H1 (cell line): ENCODE measurements at regions not wholly inside any gene's neighbourhood (a gene's known extent, or its start where the extent isn't known, plus 50 kb on each side); places are given as distances from the start of the nearest gene placed in this dataset.
"Not testable (repeated sequence)": the region's sequence is repeated elsewhere in the genome, so short reads cannot be mapped to it uniquely, and the experiment has no call there.

ENCODE experiments used
- CTCF ChIA-PET: fragments of 300-600 bp; sonication (Branson Sonifier 250); formaldehyde crosslinking; loops from one replicate; lab custom pipeline; 2021; ENCODE audit not compliant: partially characterized antibody; lab: Charles Lee
- POLR2A ChIA-PET: fragments of 300-600 bp; sonication (Branson Sonifier 250); formaldehyde crosslinking; loops from one replicate; lab custom pipeline; 2021; ENCODE audit warnings: inconsistent platforms; ENCODE audit not compliant: partially characterized antibody; lab: Charles Lee
- DNase-seq, 2 experiments: peaks; one replicate each; pipeline versions ENCODE4 v3.0.0 to v3.0.0-alpha.2; 2010 to 2022; ENCODE audit warnings: low spot score in 2 of 2, low read depth in 1 of 2, mixed read lengths in 1 of 2
- FAIRE-seq: peaks from 2 replicates; lab custom pipeline; 2011; peaks lifted over from hg19 to GRCh38; lab: Jason Lieb, UNC
- H2AFZ ChIP-seq: 2 replicates; pipeline ENCODE4 v1.8.1; 2012; ENCODE audit warnings: low read length, inconsistent platforms
- H2AK5ac ChIP-seq: 2 replicates; pipeline ENCODE4 v1.6.1; 2013; ENCODE audit warnings: low read depth, low read length
- H2BK120ac ChIP-seq: replicated peaks from 2 replicates; pipeline ENCODE3; 2013; ENCODE audit warnings: low read depth, low read length, inconsistent platforms
- H2BK12ac ChIP-seq: 2 replicates; pipeline ENCODE4 v1.6.1; 2013; ENCODE audit warnings: low read depth, low read length
- H2BK15ac ChIP-seq: 2 replicates; pipeline ENCODE4 v1.6.1; 2013; ENCODE audit warnings: low read length
- H2BK20ac ChIP-seq: 2 replicates; pipeline ENCODE4 v1.6.1; 2013; ENCODE audit warnings: low read length
- H2BK5ac ChIP-seq: 2 replicates; pipeline ENCODE4 v1.6.1; 2013; ENCODE audit warnings: low read depth, low read length
- H3K14ac ChIP-seq: 2 replicates; pipeline ENCODE4 v1.6.1; 2013; ENCODE audit warnings: inconsistent platforms; ENCODE audit not compliant: insufficient read length
- H3K18ac ChIP-seq: 2 replicates; pipeline ENCODE4 v1.6.1; 2013; ENCODE audit warnings: low read length; ENCODE audit errors: extremely low read depth
- H3K23ac ChIP-seq: 2 replicates; pipeline ENCODE4 v1.6.1; 2013; ENCODE audit warnings: inconsistent platforms; ENCODE audit not compliant: insufficient read length
- H3K23me2 ChIP-seq: 2 replicates; pipeline ENCODE4 v1.6.1; 2013; ENCODE audit warnings: low read depth, low read length
- H3K27ac ChIP-seq: 2 replicates; pipeline ENCODE4 v1.6.1; 2011; ENCODE audit warnings: low read depth, low read length, inconsistent platforms
- H3K27me3 ChIP-seq, 4 experiments: replicated peaks in 1 of 4; 1 replicate in 1 of 4; 2 replicates in 3 of 4; pipeline versions ENCODE4 v1.6.1 to v1.8.1; 2011 to 2013; ENCODE audit warnings: low read length in 3 of 4, mild to moderate bottlenecking in 3 of 4, inconsistent platforms in 2 of 4, mixed read lengths in 2 of 4, moderate library complexity in 1 of 4; ENCODE audit not compliant: control insufficient read depth in 3 of 4, insufficient read depth in 3 of 4; ENCODE audit errors: extremely low read depth in 1 of 4
- H3K36me3 ChIP-seq, 4 experiments: 2 replicates each; pipeline versions ENCODE4 v1.6.1 to v1.8.1; 2011 to 2013; ENCODE audit warnings: mild to moderate bottlenecking in 4 of 4, low read length in 3 of 4, moderate library complexity in 2 of 4, control low read depth in 1 of 4, inconsistent platforms in 1 of 4; ENCODE audit not compliant: insufficient read depth in 4 of 4, control insufficient read depth in 2 of 4
- H3K4ac ChIP-seq: replicated peaks from 2 replicates; pipeline ENCODE3; 2013; ENCODE audit warnings: low read length, low read depth, mixed read lengths, inconsistent platforms; ENCODE audit not compliant: insufficient read length
- H3K4me1 ChIP-seq, 4 experiments: replicated peaks in 1 of 4; 1 replicate in 1 of 4; 2 replicates in 3 of 4; pipeline versions ENCODE4 v1.6.1 to v1.8.1; 2011 to 2013; ENCODE audit warnings: low read length in 3 of 4, inconsistent platforms in 2 of 4, mixed read lengths in 1 of 4; ENCODE audit not compliant: insufficient read depth in 4 of 4, control insufficient read depth in 3 of 4
- H3K4me2 ChIP-seq, 2 experiments: 2 replicates each; pipeline versions ENCODE4 v1.6.1 to v1.8.1; 2011 to 2013; ENCODE audit warnings: low read depth in 2 of 2, low read length in 2 of 2, control low read depth in 1 of 2, inconsistent platforms in 1 of 2, mild to moderate bottlenecking in 1 of 2; ENCODE audit not compliant: insufficient read depth in 1 of 2
- H3K4me3 ChIP-seq, 4 experiments: fragments of 200-600, 300-600 bp in 1 of 4; sonication (generic), shearing (Covaris generic), sonication (Bioruptor Twin) in 1 of 4; 2 replicates each; pipeline versions ENCODE4 v1.5.1 to v1.8.1; 2011 to 2016; ENCODE audit warnings: low read length in 4 of 4, low read depth in 3 of 4, control low read depth in 2 of 4, inconsistent platforms in 2 of 4, mild to moderate bottlenecking in 2 of 4, mixed read lengths in 1 of 4, moderate library complexity in 1 of 4; ENCODE audit not compliant: insufficient read depth in 2 of 4; ENCODE audit errors: extremely low read depth in 1 of 4
- H3K56ac ChIP-seq: replicated peaks from 2 replicates; pipeline ENCODE3; 2013; ENCODE audit warnings: low read depth, mild to moderate bottlenecking, mixed read lengths, low read length, inconsistent platforms; ENCODE audit not compliant: insufficient read length
- H3K79me1 ChIP-seq: 2 replicates; pipeline ENCODE4 v1.6.1; 2013; ENCODE audit warnings: low read depth, low read length, control low read depth
- H3K79me2 ChIP-seq, 2 experiments: 2 replicates each; pipeline versions ENCODE4 v1.6.1 to v1.8.1; 2012 to 2013; ENCODE audit warnings: low read length in 2 of 2, mild to moderate bottlenecking in 2 of 2, inconsistent platforms in 1 of 2; ENCODE audit not compliant: insufficient read depth in 2 of 2, control insufficient read depth in 1 of 2
- H3K9ac ChIP-seq, 4 experiments: replicated peaks in 1 of 4; 1 replicate in 1 of 4; 2 replicates in 3 of 4; pipeline versions ENCODE4 v1.6.1 to v1.8.1; 2011 to 2013; ENCODE audit warnings: low read depth in 3 of 4, low read length in 3 of 4, control low read depth in 2 of 4, mild to moderate bottlenecking in 2 of 4, moderate library complexity in 2 of 4, inconsistent platforms in 1 of 4; ENCODE audit errors: extremely low read depth in 1 of 4
- H3K9me3 ChIP-seq, 2 experiments: 2 replicates each; pipeline versions ENCODE4 v1.6.1 to v1.8.1; 2012 to 2013; ENCODE audit warnings: mild to moderate bottlenecking in 2 of 2, moderate library complexity in 2 of 2, control low read depth in 1 of 2, inconsistent platforms in 1 of 2, low read depth in 1 of 2, low read length in 1 of 2, mixed read lengths in 1 of 2; ENCODE audit not compliant: insufficient read depth in 2 of 2
- H4K20me1 ChIP-seq, 2 experiments: replicated peaks in 1 of 2; 2 replicates each; pipeline versions ENCODE3 to v1.8.1; 2011 to 2013; ENCODE audit warnings: inconsistent platforms in 2 of 2, low read length in 2 of 2, mild to moderate bottlenecking in 1 of 2; ENCODE audit not compliant: insufficient read depth in 2 of 2, control insufficient read depth in 1 of 2
- H4K5ac ChIP-seq: 2 replicates; pipeline ENCODE4 v1.6.1; 2013; ENCODE audit warnings: low read length, low read depth, mixed read lengths, inconsistent platforms; ENCODE audit not compliant: insufficient read length
- H4K8ac ChIP-seq: 2 replicates; pipeline ENCODE4 v1.8.0; 2013; ENCODE audit warnings: mild to moderate bottlenecking, moderate library complexity, low read length, inconsistent platforms; ENCODE audit not compliant: insufficient read depth; ENCODE audit errors: extremely low read depth
- H4K91ac ChIP-seq: replicated peaks from 2 replicates; pipeline ENCODE3; 2013; ENCODE audit warnings: low read length, mixed read lengths, inconsistent platforms; ENCODE audit not compliant: insufficient read length
- WGBS, 2 experiments: shearing (Covaris generic) in 1 of 2; methylation state at CpG; one replicate each; pipeline versions ENCODE4 v1.1.6 to v1.1.7; 2013 to 2015; ENCODE audit warnings: low lambda C conversion rate in 2 of 2, mixed read lengths in 2 of 2, inconsistent platforms in 1 of 2, low coverage in 1 of 2, missing lambda C conversion rate in 1 of 2; ENCODE audit not compliant: insufficient replicate concordance in 2 of 2, insufficient coverage in 1 of 2, insufficient read length in 1 of 2; ENCODE audit errors: extremely low coverage in 1 of 2, missing lambda C conversion rate in 1 of 2; 5-methylcytosine and 5-hydroxymethylcytosine counted together

GRCh38 chr16:76138056-76138455 lies 139.1 kb upstream of the CNTNAP4 start:
- H3K4me1 ChIP-seq, H3K23me2 ChIP-seq, FAIRE-seq, H3K79me2 ChIP-seq, CTCF ChIA-PET, H2AK5ac ChIP-seq, H3K18ac ChIP-seq, H4K20me1 ChIP-seq, H3K4ac ChIP-seq, H2BK20ac ChIP-seq, H3K36me3 ChIP-seq, H2AFZ ChIP-seq, H2BK120ac ChIP-seq, H3K4me3 ChIP-seq, H4K5ac ChIP-seq, H3K14ac ChIP-seq, POLR2A ChIA-PET, H3K27ac ChIP-seq, H2BK5ac ChIP-seq, H4K8ac ChIP-seq, H3K9ac ChIP-seq, H3K4me2 ChIP-seq, DNase-seq, H4K91ac ChIP-seq, H3K23ac ChIP-seq, H3K27me3 ChIP-seq, H3K9me3 ChIP-seq, H2BK15ac ChIP-seq, H3K56ac ChIP-seq, H2BK12ac ChIP-seq, H3K79me1 ChIP-seq: not testable (repeated sequence)
- WGBS, 2 experiments, result 88% methylated on average over 6 of the region's 6 CpGs; no CpG with 5 or more reads in 1 of the 2 experiments
